Suppressor macrophage treated with lipopolysaccharide for 4 hours (primary cell): ENCODE measurements at regions not wholly inside any gene's neighbourhood (a gene's known extent, or its start where the extent isn't known, plus 50 kb on each side); places are given as distances from the start of the nearest gene placed in this dataset.
"Not testable (repeated sequence)": the region's sequence is repeated elsewhere in the genome, so short reads cannot be mapped to it uniquely, and the experiment has no call there.

ENCODE experiments used
- DNase-seq: peaks from one replicate; pipeline ENCODE4 v3.0.0-alpha.2; 2020

DNA sequence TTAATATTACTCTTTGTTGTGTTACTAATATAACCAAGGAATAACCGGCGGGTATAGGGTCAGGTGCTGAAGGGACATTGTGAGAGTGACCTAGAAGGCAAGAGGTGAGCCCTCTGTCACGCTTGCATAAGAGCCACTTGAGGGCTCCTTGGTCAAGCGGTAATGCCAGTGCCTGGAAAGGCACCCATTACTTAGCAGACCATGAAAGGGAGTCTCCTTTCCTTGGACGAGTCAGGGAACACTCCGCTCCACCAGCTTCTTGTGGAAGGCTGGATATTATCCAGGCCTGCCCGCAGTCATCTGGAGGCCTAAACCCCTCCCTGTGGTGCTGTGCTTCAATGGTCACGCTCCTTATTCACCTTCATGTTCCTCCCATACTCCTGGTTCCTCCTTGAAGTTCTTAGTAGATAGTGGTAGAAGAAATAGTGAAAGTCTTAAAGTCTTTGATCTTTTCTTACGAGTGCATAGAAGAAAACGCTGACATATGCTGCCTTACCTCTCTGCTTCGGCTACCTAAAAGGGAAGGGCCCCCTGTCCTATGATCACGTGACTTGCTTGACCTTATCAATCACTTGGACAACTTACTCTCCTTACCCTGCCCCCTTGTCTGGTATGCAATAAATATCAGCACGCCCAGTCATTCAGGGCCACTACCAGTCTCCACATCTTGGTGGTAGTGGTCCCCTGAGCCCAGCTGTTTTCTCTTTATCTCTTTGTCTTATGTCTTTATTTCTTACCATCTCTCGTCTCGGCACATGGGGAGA lies 59.6 kb upstream of the DMRTB1 start:
- DNase-seq, result not testable (repeated sequence)

DNA sequence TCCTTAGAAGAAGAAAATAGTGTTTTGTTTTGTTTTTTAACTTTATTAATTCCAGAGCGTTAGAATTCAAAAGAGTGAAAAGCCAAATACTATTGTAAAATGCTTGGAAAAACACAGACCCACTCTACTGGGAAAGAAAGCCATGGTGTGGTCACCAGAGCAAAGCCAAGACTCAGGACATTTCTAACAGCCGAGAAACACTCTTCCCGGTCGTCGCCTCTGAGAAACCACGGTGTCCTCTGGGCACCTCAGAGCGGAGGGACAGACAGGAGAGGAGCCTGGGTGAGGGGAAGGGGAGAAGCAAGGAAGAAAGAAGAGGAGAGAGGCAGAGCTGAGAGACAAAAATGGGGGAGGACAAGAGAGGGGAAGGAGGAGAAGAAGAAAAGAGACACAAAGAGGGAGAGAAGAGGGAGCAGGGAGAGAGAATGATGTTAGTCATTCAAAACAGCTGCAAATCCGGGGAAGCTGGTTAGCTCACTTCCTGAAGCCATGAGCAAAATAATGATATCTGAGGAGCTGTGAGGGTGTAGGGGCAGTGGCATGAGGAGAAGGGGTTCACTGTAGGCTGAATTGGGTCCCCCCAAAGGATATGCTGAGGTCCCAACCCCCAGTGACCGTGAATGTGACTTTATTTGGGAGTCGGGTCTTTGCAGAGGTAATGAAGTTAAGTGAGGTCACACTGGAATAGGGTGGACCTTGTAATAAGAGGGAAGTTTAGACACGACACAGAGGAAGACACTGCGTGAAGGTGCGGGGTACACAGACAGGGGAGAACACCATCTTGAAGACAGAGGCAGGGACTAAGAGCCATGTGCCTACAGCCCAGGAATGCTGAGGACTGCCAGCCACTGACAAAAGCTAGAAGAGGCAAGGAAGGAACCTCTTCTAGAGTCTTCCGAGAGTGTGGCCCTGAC lies 58.2 kb upstream of the DMRTB1 start:
- DNase-seq, result no peak

DNA sequence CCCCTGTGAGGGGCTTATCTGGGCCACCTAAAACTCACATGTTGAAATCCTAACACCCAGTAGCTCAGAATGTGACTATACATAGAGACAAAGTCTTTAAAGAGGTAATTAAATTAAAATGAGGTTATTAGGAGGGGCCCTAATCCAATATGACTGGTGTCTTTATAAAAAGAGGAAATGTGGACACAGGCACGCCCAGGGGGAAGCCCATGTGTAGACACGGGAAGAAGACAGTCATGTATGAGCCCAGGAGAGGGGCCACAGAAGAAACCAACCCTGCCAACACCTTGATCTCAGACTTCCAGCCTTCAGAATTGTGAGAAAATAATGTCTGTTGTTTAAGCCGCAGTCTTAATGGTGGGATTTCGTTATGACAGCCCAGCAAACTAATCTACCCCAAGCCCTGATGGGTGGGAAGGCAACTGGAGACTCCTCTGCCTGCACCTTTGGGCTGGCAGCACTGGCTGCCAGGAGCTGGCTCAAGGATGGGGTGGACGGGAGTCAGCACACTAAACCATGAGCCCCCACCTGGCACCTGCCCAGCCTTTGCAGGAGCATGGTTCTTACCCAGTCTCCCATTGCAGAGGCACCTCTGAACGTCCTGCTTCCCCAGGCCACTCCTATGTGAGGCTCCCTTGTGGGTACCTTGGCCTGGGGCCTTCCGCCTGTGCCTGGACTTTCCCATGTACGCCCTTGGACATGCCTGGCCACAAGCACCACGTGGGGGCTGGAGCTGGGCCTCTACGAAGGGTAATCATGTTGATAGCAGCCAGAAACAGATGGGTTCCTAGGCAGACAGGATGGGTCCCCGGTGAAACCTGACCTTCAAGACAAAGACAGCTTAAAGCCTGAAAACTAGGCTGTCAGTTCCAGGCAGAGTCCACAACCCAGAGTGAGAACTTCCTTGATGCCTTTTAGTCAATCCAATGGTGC lies 57.1 kb upstream of the DMRTB1 start:
- DNase-seq, result peak; percentile 52

DNA sequence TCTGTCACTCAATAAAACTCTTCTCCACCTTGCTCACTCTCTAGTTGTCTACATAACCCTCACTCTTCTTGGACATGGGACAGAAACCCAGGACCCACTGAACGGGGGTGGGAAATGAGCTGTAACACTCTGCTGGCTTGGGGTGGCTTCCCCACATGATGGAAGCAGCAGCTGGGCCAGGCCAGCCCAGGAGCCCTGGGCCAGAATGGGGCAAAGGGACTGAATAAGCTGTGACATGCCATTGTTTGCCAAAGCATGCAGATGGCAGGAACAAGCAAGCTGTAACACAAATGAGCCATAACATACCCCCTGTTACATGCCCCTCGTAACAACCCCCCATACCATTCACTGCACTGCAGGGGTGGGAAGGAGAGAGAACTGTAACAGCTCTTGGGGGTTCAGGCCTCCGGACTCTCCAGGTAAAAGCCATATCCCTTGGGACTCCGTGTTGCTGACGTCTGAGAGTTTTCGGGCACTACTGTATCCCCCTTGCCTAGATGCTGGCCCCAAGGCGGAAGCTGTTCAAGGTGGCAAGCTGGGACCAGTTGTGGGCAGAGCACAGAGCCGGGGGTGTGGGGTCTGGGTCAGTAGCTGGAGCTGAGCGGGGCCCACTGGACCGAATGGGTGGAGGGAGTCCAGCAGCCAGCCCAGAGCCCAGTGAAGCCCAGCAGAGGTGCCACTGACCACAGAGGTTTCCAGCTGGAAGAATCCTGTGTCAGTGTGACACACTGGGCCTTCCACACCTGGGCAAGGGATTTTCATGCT lies 56.1 kb upstream of the DMRTB1 start:
- no peak for DNase-seq

DNA sequence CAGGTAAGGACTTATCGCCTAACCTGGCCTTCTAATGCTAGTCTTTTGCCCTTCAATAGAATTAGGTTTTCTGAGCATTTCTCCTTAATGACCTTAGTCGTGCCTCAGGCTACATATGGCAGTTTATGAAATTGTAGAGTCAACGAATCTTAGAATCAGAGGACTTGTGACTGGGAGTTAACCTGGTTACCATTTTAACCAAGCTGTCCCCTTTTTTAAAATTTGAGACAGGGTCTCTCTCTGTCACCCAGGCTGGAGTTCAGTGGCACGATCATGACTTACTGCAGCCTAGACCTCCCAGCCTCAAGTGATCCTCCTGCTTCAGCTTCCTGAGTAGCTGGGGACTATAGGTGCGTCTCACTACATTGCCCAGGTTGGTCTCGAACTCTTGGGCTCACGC lies 53.5 kb upstream of the DMRTB1 start:
- no peak for DNase-seq

DNA sequence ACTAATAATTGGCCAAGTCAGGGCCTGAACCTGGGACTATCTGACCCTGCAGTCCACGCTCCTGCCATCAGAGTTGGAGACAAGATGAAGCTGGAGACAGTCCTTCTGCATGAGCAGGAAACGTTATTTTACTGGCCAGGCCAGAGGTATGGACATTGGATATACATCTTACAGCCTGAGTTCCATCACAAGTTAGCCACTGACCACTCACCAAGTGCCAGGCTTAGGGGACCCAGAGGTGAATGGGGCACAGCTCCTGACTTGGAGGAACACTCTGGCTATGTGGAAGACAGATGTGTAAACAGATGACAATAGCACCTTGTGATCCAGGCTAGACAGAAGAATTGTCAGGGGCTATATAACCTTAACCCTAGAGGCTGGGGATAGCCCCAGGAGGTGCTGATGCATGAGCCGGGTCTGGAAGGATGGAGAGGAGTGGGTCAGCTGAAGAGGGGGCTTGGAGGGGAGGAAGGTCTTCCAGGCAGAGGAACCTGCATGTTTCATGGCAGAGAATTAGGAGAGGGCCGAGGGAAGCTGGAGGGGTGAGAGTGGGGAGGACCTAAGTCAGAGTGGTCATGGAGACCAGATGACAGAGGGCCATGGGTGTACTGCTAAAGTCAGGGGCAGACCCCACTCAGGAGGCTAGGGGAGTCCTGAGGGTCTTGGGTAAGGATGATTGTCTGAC lies 52.5 kb upstream of the DMRTB1 start:
- DNase-seq, result no peak

DNA sequence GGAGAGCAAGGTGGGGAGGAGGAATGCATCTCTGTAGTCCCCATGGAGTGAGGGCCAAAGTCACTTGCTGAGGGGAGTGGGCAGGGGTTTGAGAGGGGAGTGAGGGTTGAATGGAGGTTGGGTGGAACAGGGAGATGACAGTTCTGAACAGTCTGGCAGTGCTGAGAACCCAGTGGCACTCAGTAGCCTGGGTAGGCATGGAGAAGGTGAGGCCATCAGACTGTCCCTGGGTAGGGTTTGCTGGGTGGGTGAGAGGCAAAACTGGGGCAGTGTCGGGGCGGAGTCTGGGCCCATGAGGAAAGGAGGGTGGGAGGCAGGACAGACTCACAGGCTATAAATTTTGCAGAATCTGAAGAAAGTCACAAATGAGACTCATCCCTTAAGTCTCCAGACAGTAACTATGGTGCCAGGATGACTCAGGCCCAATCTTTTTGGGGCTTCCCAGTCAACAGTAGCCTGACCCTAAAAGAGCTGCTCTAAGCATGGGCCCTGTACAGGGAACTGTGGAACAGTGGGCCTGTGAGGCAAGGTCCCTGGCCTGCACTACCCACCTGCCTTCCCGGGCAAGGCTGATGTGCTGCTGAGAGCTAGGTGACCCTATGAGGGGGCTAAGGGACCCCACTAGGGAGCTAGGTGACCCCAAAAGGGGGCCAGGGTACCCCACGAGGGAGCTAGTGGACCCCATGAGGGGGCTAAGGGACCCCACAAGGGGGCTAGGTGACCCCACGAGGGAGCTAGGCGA lies 51.0 kb upstream of the DMRTB1 start:
- peak; percentile 6 for DNase-seq

DNA sequence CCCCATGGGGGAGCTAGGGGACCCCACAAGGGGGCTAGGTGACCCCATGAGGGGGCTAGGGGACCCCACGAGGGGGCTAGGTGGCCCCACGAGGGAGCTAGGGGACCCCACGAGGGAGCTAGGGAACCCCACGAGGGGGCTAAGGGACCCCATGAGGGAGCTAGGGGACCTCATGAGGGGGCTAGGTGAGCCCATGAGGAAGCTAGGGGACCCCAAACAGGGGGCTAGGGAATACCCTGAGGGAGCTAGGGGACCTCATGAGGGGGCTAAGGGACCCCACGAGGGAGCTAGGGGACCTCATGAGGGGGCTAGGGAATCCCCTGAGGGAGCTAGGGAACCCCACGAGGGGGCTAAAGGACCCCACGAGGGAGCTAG lies 50.5 kb upstream of the DMRTB1 start:
- DNase-seq, result no peak

DNA sequence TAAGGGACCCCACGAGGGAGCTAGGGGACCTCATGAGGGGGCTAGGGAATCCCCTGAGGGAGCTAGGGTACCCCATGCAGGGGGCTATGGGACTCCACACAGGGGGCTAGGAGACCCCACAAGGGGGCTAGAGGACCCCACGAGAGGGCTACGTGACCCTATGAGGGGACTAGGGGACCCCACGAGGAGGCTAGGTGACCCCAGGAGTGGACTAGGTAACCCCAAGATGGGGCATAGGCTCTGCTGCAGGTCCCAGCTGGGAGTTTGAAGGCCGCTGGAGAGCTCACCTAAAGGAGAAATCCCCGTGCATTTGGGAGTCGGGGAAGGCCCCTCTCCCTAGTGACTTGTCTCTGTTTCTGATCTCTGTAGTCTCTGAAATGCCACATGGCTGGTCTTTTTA lies 50.0 kb upstream of the DMRTB1 start:
- no peak for DNase-seq
